NCI-H1105 treated with DMSO at 0.1 percent for 48 hours (cell line): ENCODE measurements at regions not wholly inside any gene's neighbourhood (a gene's known extent, or its start where the extent isn't known, plus 50 kb on each side); places are given as distances from the start of the nearest gene placed in this dataset.

ENCODE experiments used
- DNase-seq: peaks from one replicate; lab custom pipeline; 2025; lab: John Stamatoyannopoulos, UW

DNA sequence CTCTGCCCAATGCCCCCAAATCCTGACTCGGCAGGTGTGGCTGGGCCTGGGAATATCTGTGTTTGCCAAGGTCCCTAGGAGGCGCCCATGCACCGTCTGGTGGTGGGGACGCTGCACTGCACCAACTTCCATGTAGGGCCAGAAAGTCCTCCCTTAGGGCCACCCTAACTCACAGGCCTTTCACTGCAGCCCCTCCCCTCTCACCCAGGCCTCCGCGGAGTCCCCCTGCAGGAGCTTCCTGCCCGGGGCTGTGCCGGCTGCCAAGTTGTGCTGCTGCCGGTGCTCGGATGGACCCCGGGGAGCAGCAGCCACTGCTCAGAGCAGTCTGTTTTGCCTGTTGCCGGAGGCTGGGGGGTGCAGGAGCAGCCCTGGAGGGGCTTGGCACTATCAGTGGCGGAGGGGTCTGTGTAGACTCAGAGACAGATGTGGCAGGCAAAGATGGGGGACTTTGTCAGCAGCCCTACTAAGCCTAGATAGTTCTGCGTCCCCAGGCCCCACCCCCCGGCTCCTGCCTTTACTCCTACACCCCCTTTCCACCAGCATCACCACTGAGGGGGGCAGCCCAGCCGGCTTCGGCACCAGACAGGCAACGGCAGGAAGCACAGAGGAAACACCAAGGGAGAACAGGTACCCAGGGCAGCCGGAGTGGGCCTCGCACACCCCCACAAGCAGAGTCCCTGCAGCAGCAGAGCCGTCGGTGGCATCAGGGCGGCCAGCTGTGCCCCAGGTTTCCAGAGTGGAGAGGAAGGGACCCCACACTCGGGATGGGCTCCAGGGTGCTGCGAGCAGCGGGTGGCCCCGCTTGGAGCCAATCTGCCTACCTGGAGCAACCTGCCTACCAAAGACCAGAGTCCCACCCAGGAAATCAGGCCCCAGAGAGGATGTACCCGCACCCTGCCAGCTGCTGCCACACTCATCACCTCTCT, 124.3 kb downstream of the TRIM29 start:
- no peak for DNase-seq

DNA sequence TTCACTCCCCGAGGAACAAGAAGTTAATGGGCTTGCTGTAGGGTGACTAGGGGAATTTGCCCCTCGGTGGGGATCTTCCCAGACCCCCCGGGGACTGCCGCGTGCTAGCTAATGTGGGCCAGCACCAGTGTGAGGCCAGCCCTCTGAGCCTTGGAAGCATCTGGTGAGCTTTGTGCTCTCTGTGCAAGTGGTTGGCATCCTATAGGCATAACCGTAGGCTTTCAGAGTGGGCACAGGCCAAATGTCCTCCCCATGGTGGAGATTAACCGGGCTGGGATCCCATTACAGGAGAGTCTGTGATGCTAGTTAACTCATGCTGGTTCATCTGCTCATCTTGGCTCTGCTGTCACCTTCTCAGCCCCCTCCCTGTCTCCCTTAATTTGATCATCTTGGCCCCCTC, 125.7 kb downstream of the TRIM29 start:
- no peak for DNase-seq

DNA sequence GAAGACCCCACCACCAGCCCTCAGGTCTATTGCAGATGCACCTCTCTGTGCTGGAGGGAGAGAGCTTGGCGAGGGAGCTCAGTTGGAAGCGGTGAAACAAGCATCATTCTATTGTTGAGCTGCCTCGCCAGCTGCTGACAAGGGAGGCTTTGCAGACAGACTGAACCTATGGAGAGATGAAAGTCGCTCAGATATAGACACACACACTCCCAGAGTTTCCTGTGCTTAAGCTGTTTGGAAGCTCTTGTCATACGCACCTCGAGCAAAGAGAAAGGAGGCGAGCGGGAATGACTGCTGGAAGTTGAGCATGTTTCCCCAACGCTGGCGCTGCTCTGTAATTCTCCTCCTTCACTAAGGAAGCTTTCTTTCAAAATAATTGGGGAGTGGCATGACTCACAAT, 126.1 kb downstream of the TRIM29 start:
- DNase-seq, result no peak

DNA sequence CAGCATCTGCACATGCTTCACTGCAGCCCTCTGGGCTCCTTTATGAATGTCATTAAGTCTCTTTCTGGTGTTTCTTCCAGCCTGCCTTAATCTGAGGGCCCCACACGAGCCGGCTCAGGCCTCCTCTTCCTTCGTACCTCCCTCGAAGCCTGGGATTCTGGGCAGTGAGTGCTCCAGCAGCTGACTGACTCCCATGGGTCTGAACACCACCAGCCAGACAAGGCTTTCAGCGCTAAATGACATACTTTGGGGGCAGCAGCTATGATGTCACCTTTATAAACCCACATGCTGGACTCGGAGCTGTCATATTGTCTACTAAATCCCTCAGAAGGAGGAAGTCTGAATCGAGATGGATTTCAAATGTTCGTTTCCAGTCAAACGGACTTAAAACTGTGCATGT, 127.1 kb downstream of the TRIM29 start:
- no peak for DNase-seq

DNA sequence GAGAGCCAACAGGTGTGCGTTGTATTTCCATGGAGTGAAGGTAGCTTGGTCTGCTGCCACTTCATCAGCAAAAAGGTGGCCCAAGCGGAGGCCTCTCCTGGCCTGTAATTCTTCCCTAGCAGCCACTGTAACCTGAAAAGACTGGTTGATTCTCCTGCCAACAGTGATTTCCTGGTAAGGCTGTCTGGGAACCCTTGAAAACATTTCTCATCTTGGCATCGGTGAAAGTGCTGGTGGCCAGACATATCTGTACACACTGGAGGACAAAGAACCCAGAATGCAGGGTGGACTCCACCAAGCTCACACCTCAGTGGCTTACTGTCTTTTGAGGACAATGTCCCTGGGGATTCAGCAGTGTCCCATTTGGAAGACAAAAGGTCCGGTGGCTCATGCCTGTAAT, 128.0 kb downstream of the TRIM29 start:
- DNase-seq, result no peak

DNA sequence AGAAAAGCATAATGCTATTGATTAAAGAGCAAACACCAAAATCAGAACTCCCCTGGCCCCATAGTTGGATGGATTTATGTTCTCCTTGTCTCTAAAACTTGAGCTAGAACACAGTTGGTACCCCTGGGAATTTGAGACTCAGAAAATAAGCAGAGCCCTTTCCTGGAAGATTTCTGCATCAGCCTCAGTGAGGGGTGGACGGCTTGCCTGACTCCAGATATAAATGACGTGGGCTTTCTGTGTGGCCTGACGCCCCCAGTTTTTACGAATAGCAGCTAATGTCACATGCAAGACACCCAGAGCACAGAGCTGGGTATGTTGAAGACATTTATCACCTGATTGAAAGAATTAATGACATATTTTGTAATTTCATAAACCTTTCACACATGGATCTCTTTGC, 130.8 kb downstream of the TRIM29 start:
- no peak for DNase-seq

DNA sequence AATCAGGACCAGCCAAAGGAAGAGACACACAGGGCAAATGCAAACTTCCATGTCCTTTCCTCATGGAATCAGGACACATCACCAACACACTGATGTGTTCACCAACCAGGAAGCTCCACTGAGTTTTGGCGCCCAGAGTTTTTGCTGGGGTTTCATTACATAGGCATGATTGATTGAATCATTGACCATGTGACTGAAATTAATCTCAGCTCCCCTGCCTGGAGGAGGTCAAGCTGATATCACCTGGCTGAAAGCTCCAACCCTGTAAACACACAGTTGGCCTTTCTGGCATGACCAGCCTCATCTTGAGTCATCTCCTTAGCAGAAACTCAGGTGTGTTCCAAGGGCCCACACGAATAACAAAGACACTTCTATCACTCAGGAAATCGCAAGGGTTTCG, 133.2 kb downstream of the TRIM29 start:
- DNase-seq, result no peak

DNA sequence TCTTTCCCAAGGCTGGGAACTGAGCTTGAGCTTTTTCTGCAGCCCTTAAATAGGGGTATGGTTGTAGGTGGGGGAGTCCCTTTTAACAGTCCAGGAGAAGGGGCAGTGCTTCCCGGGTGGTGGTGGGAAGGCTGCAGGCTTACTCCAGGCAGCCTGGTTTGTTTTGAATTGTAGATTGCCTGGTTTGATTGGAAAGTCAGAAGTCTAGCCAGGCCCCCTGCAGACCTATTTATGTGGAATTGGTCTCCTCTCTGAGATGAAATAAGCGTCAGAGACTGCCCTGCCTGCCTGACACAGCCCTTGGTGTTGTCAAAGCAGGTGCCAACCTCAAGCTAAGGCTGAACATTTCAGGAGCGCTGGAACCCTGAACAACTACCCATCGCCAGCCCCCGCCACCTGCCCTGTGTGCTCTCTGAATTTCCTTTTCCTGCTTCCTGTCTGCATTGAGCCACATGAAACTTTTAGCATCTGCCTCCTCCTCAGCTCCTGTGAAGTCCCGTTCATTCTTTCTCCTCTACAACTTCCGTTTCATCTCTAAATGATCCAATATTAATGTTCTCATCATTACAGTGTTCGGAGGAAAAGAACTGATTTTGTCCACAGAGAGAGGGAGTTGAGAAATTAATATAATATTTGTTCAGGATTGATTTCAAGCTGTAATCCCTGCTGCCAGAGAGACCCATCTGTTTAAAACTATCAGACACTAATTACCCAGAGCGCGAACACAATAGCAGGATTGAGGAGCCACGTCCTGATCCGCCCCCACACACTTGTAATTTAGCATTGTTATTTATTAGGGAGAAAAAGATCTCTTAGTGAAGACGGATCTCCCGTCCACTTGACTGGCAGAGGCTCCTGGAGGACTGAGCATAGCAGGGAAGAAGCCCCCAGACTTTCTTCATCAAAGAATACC, 136.5 kb downstream of the TRIM29 start:
- DNase-seq, result peak; percentile 76

DNA sequence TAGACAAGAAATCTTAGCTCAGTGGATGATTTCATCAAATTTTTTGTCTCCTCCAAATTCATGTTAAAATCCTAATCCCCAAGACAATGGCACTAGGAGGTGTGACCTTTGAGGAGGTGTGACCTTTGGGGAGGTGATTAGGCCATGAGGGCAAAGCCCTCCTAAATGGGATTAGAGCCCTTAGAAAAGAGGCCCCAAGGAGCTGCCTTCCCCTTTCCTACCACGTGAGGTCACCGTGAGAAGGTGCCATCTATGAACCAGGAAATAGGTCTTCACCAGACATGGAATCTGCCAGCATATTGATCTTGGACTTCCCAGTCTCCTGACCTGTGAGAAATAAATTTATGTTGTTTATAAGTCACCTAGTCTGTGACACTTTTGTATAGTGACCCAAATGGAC, 138.7 kb downstream of the TRIM29 start:
- DNase-seq, result peak; percentile 29

DNA sequence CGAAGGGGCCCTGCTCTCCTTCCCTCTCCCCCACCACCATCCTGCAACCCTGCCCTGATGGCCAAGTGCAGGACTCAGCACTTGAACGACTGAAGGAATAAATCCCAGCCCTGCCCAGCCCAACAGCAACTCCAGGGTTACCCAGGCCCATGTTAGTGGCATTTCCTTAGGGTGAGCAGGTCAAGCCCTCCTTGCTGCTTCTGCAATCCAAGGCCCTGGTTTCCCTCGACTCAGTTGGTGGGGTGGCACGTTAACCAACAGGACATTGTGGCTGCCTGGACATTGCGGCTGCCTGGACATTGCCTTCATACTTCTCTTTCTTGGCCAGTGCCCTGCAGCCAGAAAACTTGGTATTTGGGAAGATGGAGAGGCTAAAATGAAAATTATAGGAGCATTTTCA, 141.4 kb downstream of the TRIM29 start:
- no peak for DNase-seq

DNA sequence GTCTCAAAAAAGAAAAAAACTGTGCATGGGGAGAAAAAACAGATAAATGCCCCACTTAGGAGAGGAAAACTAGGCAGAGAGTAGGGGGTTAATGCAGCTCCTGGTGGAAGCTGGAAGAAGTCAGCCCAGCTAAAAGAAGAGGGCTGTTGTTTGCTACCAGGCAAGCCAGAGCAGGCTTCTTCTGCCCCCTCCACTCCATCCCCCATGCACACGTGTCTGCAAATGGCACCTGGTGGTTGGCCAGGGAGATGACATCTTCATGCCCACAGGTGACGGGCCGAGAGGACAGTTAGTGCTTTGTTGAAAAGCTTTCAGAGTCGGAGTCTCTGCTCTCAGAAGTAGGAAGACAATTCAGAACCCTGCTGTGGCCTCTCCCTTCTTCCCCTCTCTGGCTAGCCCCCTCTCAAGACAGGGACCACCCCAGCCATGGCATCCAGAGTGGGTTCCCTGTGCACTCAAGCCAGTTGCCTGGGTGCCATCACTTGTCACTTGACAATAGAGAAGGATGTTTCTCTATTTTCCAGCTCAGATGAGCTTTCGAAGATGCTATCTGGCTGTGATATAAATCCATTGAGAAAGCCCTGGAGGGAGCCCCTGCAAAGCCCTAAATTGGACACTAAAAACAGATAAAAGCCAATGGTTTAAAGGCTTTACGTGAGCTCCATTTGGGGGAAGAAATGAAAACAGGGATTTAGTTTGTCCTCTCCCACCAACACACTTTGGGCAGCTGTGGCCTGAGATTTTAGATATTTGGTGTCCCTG, 142.0 kb downstream of the TRIM29 start:
- DNase-seq, result peak; percentile 34

DNA sequence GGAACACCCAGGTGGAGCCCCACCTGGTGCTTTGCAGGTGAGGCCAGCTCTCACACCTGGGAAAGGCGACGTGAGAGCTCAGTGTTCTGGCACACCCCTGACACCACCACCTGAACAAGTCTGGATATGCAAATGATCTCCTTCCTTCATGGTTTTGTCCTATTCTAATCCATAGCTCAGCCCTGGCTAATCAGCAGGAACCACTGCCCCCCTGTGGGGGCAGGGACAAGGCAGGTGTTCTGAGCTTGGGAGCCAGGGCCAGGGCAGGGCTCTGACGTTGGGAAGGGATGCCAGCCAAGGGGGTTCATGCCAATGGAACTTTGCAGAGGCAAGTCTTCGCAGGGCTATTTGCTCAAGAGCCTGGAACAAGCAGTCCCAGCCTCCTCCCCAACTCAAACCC, 144.2 kb downstream of the TRIM29 start:
- DNase-seq, result peak; percentile 92

DNA sequence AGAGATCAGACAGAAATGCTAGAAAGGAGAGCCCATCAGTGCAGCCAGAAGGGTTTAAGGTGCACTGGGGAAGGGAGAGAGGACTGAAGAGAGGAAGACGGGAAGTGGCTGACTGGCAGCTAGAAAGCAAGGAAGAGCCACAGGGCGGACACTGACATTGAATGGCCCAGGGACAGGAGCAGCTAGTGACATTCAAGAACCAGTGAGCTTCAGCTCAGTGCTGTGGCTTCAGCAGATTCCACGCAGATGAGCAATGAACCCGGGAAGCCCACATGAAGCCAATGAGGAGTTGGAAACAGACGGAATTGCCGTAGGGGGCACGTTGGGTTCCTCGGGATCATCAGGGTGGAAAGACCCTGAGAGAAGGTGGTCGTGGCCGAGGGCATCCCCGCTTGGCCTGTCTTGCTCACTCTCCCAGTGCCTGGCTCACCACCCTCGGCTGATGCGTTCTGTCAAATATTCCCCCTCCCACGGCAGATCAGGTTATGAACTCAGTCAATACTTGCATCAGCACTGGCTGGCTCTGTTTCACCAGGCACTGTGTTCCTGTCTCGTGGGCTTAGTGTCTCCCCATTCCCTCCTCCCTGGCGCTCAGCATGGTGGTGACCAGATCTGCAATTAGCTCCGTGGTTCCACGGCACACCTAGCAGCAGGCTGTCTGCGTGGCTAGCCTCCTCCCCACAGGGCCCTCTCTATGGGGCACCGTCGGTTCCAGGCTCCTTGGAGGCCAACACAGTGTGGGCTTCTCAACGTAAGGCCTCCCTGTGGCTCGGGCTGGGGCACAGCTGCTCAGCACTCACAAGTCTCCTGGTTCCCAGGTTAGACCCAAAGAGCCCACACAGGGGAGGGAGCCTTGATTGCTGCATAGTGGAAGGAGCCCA, 145.5 kb downstream of the TRIM29 start:
- no peak for DNase-seq

DNA sequence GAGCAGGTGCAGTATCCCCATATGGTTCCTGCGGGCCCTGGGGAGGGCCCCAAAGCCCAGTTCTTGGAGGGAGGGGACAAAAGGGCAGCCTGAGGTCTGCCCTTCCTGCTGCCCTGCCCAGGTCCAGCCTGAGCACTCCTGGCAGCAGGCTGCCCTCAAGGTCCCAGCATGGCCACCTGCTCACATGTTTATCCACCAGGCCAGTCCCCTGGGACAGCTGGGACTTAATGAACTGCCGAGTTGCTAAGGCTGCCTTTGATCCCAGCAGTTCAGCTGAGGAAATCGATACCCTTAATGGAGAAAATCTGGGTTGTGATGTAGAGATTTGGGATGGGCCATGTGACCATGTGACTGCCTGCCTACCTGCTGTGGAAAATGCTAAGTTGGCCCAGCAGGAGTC, 146.2 kb downstream of the TRIM29 start:
- no peak for DNase-seq

DNA sequence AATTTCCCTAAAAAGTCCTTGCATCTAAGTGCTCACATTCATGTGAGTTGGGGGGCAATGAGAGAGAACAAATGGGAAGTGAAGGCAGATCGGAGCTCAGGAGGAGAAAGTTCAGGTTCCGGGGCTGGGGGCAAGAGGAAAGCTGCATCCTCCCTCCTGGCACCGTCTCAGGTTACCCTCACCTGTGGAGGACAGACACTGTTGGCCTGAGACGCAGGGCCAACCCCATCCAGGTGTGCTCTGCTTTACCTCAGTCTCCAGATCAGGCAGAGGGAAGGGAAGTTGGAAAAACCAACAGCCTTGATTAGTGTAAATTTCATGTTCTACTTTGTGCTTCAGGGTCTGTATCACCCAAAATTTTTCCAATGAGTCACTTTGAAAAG, 146.9 kb downstream of the TRIM29 start:
- no peak for DNase-seq

DNA sequence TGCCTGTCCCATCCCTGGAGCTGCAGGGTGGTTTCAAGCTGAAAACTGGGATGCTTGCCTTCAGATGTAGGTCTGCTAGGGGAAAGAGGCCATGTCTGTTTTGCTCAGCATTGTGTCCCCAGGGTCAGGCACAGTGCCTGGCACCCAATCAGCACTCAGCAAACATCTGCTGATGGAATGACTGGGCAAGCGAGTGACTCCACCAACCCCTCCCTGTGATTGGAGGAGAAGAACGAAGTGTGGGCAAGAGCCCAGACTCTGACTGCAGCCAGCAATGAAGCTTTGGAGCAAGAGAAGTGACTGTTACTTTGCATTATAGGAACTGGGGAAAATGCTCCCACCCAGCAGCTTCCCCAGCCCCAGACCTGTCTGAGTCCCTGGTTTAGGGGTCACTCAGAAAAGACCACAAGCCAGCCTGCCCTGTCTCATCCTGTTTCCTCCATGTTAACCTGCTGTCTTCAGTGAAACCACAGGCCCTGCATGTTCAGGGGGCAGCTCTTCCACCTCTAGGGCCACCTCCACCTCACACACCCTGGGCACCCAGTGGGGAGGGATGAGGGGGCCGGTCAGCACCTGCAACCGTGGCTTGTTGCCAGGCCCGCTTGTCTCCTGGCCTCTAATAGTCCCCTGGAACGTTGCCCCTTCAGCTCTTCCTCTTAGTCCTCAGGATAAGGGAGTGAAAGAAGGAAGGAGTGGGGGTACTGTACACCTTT, 147.4 kb downstream of the TRIM29 start:
- no peak for DNase-seq

DNA sequence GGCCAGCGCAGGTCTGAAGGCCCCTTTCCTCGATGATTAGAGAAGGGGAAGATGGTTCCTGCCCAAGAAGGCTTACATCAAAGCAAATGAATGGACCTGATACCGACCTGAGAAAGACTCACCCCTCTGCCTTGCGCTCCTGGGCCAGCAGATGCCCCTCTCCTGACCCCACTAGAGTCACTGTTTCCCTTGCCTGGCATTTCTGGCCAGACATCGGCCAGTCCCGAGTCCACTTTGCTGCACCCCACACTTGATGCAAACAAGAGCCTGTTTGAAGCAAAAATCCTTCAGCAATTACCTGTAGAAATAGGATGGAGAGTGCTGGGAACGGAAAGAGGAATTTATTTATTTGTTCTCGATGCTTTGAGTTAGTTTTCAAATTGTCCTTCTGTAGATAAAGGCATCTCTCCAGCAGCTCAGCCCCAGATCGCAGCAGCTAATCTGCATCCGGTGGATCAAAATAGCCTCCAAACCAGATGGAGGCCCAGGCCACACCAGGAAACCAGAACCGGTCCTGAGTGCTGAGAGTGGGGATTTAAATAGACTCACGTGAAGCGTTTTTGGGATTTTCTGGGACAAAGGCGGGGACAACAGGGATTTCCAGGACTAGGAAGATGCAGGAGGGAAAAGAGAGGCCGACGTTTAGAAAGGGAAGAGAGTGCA, 148.6 kb downstream of the TRIM29 start:
- DNase-seq, result no peak

DNA sequence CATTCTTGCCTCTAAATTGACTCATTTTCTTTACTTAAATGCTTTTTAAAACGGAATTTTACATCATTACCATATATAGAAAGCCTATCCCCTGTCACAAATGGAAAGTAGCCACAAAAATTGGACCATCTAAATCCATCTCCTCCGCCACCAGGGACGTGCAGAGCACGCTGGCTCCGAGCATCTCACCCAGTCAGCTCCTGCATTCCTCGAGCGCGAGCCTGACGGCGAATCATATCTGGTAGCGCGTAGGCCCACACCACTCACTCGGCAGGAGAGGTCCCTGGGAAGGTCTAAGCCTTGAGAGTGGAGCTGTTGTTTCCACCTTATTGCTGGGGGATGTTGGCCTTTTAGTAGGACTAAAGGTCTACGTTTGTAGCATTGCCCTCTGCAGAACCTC, 152.4 kb downstream of the TRIM29 start:
- DNase-seq, result no peak

DNA sequence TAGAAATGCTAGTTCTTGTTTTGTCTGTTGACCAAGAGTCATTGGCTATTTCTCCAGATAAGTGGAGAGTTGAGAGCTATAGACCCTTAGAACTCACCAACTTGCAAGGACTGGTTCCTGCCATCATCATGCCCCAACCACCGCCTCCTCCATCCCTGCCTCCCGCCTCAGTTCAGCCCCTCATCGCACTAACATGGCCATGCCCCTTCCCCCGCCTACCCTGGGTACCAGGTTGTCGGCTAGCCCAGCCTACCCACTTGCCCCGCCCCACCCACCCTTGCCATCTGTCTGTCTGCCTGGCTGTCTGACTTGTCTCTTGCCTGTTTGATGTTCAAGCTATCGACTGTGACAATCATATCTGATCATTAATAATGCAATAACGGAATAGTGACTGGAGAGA, 154.1 kb downstream of the TRIM29 start:
- no peak for DNase-seq

DNA sequence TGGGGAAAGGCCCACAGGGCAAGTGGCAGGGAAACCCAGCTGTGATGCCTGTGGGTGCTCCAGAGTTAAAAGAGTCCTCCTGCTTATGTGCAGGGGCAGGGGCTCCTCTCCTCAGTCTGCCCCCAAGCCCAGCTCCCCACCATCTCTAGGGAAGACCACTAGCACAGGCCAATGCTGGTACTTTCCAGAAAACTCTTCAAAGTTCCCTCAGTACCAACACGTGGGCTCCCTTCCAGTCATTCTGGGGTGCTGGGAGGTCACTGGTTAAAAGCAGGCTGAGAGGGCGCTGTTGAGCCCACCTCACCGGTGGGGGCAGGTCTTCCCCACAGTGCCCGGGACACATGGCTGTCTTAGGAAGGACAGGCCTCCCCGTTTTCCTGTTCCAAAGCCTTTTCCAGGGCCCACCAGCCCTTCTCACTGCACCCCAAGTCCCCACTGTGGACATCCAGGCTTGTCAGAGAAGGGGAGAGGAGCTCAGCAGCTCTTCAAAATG, 154.6 kb downstream of the TRIM29 start:
- DNase-seq, result no peak
